K562 (cell line): ENCODE measurements at regions not wholly inside any gene's neighbourhood (a gene's known extent, or its start where the extent isn't known, plus 50 kb on each side); places are given as distances from the start of the nearest gene placed in this dataset.
A peak's percentile ranks its signal among the peaks of the same experiment; 100 is the strongest.

Experiments
- ATAC-seq: fragments of 200-7000 bp; cut with Tn5 transposase; 3 replicates; pipeline ENCODE4 v1.9.1; 2020; ENCODE audit warnings: moderate library complexity
- BruUV-seq: library from RNA; stranded (reverse); fragments of 400-500 nt; replicated peaks from 2 replicates; lab custom pipeline; 2021; lab: Mats Ljungman, UMichigan
- CTCF ChIA-PET: fragments of 300-600 bp; formaldehyde crosslinking; extraction: SDS; loops from one replicate; lab custom pipeline; 2021; ENCODE audit warnings: low intra/inter-chr PET ratio; lab: Yijun Ruan, JAX
- POLR2A ChIA-PET: fragments of 300-600, 350-650 bp; sonication (Branson Sonifier 250); formaldehyde crosslinking; extraction: SDS; loops from one replicate; lab custom pipeline; 2021; ENCODE audit warnings: antibody characterized with exemption, inconsistent platforms; lab: Yijun Ruan, JAX
- DNase-seq, 4 experiments: peaks; one replicate each; pipeline versions ENCODE4 v3.0.0 to v3.0.0-alpha.2; 2011 to 2018; ENCODE audit warnings: low spot score in 3 of 4, mixed read lengths in 3 of 4; ENCODE audit errors: extremely low read depth in 1 of 4
- FAIRE-seq: peaks from 2 replicates; lab custom pipeline; 2011; peaks lifted over from hg19 to GRCh38; lab: Jason Lieb, UNC
- H2AFZ ChIP-seq: 2 replicates; pipeline ENCODE4 v1.6.0; 2011; ENCODE audit warnings: low read depth, low read length, control low read depth, inconsistent platforms
- H3K27ac ChIP-seq: fragments of 200-600 bp; 3 replicates; pipeline ENCODE4 v1.8.0; 2011; ENCODE audit warnings: low read depth, mild to moderate bottlenecking, control low read depth, inconsistent platforms, low read length, moderate library complexity, mixed read lengths; ENCODE audit errors: extremely low read depth
- H3K27me3 ChIP-seq, 2 experiments: fragments of 300-600 bp in 1 of 2; 2 replicates in 1 of 2; 3 replicates in 1 of 2; pipeline versions ENCODE4 v1.6.0 to v1.8.0; 2011; ENCODE audit warnings: inconsistent platforms in 2 of 2, low read length in 2 of 2, mild to moderate bottlenecking in 1 of 2, mixed read lengths in 1 of 2, moderate library complexity in 1 of 2; ENCODE audit not compliant: control insufficient read depth in 2 of 2, insufficient read depth in 2 of 2
- H3K36me3 ChIP-seq: fragments of 300-600 bp; 3 replicates; pipeline ENCODE4 v1.8.0; 2011; ENCODE audit warnings: mild to moderate bottlenecking, low read length, inconsistent platforms; ENCODE audit not compliant: control insufficient read depth, insufficient read depth
- H3K4me1 ChIP-seq, 2 experiments: fragments of 200-600 bp in 1 of 2; replicated peaks in 1 of 2; 2 replicates in 1 of 2; 3 replicates in 1 of 2; pipeline versions ENCODE4 v1.5.1 to v1.8.0; 2011; ENCODE audit warnings: inconsistent platforms in 2 of 2, low read length in 2 of 2, mild to moderate bottlenecking in 1 of 2, mixed read lengths in 1 of 2, moderate library complexity in 1 of 2; ENCODE audit not compliant: control insufficient read depth in 2 of 2, insufficient read depth in 2 of 2
- H3K4me2 ChIP-seq: 2 replicates; pipeline ENCODE4 v1.6.1; 2011; ENCODE audit warnings: low read length, control low read depth, inconsistent platforms, mixed read lengths; ENCODE audit not compliant: insufficient read depth
- H3K4me3 ChIP-seq: fragments of 200-600 bp; sonication (generic), shearing (Covaris generic); 2 replicates; pipeline ENCODE4 v1.5.1; 2016; ENCODE audit warnings: control low read depth, inconsistent platforms
- H3K79me2 ChIP-seq: fragments of 200-600 bp; 3 replicates; pipeline ENCODE4 v1.8.0; 2011; ENCODE audit warnings: low read length, inconsistent platforms; ENCODE audit not compliant: control insufficient read depth, insufficient read depth
- H3K9ac ChIP-seq, 2 experiments: 2 replicates each; pipeline versions ENCODE4 v1.6.0 to v1.6.1; 2011; ENCODE audit warnings: low read depth in 2 of 2, low read length in 2 of 2, control low read depth in 1 of 2, inconsistent platforms in 1 of 2, mild to moderate bottlenecking in 1 of 2, mixed read lengths in 1 of 2; ENCODE audit not compliant: insufficient read depth in 1 of 2
- H3K9me1 ChIP-seq: one replicate; pipeline ENCODE4 v1.6.0; 2011; ENCODE audit warnings: inconsistent platforms, mild to moderate bottlenecking, low read length, moderate library complexity; ENCODE audit not compliant: control insufficient read depth, insufficient read depth
- H3K9me3 ChIP-seq: replicated peaks from 2 replicates; pipeline ENCODE4 v1.5.1; 2011; ENCODE audit warnings: low read depth, low read length, inconsistent platforms; ENCODE audit not compliant: control insufficient read depth, insufficient read depth
- H4K20me1 ChIP-seq: replicated peaks from 2 replicates; pipeline ENCODE4 v1.6.1; 2011; ENCODE audit warnings: low read length, inconsistent platforms, mixed read lengths; ENCODE audit not compliant: control insufficient read depth, insufficient read depth
- BACH1 ChIP-seq: fragments of 200-800 bp; sonication (Bioruptor generic); IDR thresholded peaks from 2 replicates; pipeline ENCODE4 v1.6.1; 2016; ENCODE audit warnings: missing genetic modification characterization, missing compliant biosample characterization
- CHD4 ChIP-seq: fragments of 200-600 bp; sonication (generic); IDR thresholded peaks from 3 replicates; pipeline ENCODE4 v1.6.1; 2012; ENCODE audit warnings: low read depth, mild to moderate bottlenecking, mixed read lengths, low read length, inconsistent platforms; ENCODE audit not compliant: insufficient read depth, insufficient replicate concordance, poor library complexity, severe bottlenecking
- MTA2 ChIP-seq: fragments of 450-650 bp; IDR thresholded peaks from 2 replicates; pipeline ENCODE4 v1.6.1; 2016; ENCODE audit warnings: low read depth
- NBN ChIP-seq: fragments of 450-650 bp; IDR thresholded peaks from 2 replicates; pipeline ENCODE4 v1.6.1; 2016; ENCODE audit warnings: low read depth, mild to moderate bottlenecking
- NFIC ChIP-seq: fragments of 450-650 bp; IDR thresholded peaks from 2 replicates; pipeline ENCODE4 v1.6.1; 2017; ENCODE audit warnings: mild to moderate bottlenecking, inconsistent platforms
- SMC3 ChIP-seq: conservative IDR thresholded peaks from 2 replicates; pipeline ENCODE4 v1.6.1; 2011; ENCODE audit warnings: low read depth, low read length, improper control_type of control experiment; ENCODE audit not compliant: insufficient read depth
- ZNF354B ChIP-seq: fragments of 250-450 bp; sonication (Bioruptor Pico); IDR thresholded peaks from 2 replicates; pipeline ENCODE4 v1.4.0; 2020
- ZNF785 ChIP-seq: fragments of 250-450 bp; sonication (Bioruptor Pico); IDR thresholded peaks from 2 replicates; pipeline ENCODE4 v1.4.0; 2020; ENCODE audit warnings: mild to moderate bottlenecking
- WGBS: fragments of 100-300 bp; shearing (Covaris generic); methylation state at CpG from one replicate; pipeline ENCODE4 v1.1.6; 2016; ENCODE audit warnings: low coverage, mixed read lengths; ENCODE audit not compliant: insufficient coverage; ENCODE audit errors: missing lambda C conversion rate; 5-methylcytosine and 5-hydroxymethylcytosine counted together
- in situ Hi-C: fragments of 300-500 bp; cut with MboI; formaldehyde crosslinking; loops from 4 replicates; pipeline ENCODE4 v1.15.0; 2018; ENCODE audit warnings: inconsistent platforms, mixed read lengths
- intact Hi-C: fragments of 100-400 bp; cut with micrococcal nuclease; formaldehyde crosslinking; loops from 2 replicates; pipeline ENCODE4 v1.14.2; 2022
- TF ChIP-seq, protein P1 (sequence below), 2 experiments: IDR thresholded peaks; 2 replicates each; pipeline ENCODE4 v1.6.1; 2011; ENCODE audit warnings: borderline replicate concordance in 1 of 2, control low read depth in 1 of 2, low read depth in 1 of 2, low read length in 1 of 2, mild to moderate bottlenecking in 1 of 2, mixed read lengths in 1 of 2, moderate library complexity in 1 of 2; ENCODE audit not compliant: insufficient read depth in 1 of 2, insufficient read length in 1 of 2, poor library complexity in 1 of 2, severe bottlenecking in 1 of 2; ENCODE audit errors: extremely low read depth in 1 of 2
- TF ChIP-seq, protein P2 (sequence below): fragments of 450-650 bp; IDR thresholded peaks from 2 replicates; pipeline ENCODE4 v1.6.1; 2016; ENCODE audit warnings: low read depth

- H3K4me1 ChIP-seq = peaks cover 50 to 77% of the 10 kb centered on the region in 2 experiments
- DNase-seq = peak in 3 of 4 experiments; percentile 48 to 59 (median 58)
- peak; percentile 57 for TF ChIP-seq NFIC
- no peak for TF ChIP-seq BACH1 (tag)
- no peak for TF ChIP-seq SMC3
- no peak for TF ChIP-seq ZNF354B (CRISPR knock-in tag)
- no peak for TF ChIP-seq MTA2
- peak; percentile 5 for TF ChIP-seq CHD4
- TF ChIP-seq, protein P1, sequence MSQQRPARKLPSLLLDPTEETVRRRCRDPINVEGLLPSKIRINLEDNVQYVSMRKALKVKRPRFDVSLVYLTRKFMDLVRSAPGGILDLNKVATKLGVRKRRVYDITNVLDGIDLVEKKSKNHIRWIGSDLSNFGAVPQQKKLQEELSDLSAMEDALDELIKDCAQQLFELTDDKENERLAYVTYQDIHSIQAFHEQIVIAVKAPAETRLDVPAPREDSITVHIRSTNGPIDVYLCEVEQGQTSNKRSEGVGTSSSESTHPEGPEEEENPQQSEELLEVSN (IDR thresholded peaks at IDR 0.05; ENCODE audit: borderline replicate concordance in 1 of 2, extremely low read depth in 1 of 2, insufficient read depth in 1 of 2, insufficient read length in 1 of 2, low read depth in 1 of 2, low read length in 1 of 2, poor library complexity in 1 of 2, severe bottlenecking in 1 of 2) = peak in 1 of 2 experiments; percentile 34
- TF ChIP-seq, protein P2, sequence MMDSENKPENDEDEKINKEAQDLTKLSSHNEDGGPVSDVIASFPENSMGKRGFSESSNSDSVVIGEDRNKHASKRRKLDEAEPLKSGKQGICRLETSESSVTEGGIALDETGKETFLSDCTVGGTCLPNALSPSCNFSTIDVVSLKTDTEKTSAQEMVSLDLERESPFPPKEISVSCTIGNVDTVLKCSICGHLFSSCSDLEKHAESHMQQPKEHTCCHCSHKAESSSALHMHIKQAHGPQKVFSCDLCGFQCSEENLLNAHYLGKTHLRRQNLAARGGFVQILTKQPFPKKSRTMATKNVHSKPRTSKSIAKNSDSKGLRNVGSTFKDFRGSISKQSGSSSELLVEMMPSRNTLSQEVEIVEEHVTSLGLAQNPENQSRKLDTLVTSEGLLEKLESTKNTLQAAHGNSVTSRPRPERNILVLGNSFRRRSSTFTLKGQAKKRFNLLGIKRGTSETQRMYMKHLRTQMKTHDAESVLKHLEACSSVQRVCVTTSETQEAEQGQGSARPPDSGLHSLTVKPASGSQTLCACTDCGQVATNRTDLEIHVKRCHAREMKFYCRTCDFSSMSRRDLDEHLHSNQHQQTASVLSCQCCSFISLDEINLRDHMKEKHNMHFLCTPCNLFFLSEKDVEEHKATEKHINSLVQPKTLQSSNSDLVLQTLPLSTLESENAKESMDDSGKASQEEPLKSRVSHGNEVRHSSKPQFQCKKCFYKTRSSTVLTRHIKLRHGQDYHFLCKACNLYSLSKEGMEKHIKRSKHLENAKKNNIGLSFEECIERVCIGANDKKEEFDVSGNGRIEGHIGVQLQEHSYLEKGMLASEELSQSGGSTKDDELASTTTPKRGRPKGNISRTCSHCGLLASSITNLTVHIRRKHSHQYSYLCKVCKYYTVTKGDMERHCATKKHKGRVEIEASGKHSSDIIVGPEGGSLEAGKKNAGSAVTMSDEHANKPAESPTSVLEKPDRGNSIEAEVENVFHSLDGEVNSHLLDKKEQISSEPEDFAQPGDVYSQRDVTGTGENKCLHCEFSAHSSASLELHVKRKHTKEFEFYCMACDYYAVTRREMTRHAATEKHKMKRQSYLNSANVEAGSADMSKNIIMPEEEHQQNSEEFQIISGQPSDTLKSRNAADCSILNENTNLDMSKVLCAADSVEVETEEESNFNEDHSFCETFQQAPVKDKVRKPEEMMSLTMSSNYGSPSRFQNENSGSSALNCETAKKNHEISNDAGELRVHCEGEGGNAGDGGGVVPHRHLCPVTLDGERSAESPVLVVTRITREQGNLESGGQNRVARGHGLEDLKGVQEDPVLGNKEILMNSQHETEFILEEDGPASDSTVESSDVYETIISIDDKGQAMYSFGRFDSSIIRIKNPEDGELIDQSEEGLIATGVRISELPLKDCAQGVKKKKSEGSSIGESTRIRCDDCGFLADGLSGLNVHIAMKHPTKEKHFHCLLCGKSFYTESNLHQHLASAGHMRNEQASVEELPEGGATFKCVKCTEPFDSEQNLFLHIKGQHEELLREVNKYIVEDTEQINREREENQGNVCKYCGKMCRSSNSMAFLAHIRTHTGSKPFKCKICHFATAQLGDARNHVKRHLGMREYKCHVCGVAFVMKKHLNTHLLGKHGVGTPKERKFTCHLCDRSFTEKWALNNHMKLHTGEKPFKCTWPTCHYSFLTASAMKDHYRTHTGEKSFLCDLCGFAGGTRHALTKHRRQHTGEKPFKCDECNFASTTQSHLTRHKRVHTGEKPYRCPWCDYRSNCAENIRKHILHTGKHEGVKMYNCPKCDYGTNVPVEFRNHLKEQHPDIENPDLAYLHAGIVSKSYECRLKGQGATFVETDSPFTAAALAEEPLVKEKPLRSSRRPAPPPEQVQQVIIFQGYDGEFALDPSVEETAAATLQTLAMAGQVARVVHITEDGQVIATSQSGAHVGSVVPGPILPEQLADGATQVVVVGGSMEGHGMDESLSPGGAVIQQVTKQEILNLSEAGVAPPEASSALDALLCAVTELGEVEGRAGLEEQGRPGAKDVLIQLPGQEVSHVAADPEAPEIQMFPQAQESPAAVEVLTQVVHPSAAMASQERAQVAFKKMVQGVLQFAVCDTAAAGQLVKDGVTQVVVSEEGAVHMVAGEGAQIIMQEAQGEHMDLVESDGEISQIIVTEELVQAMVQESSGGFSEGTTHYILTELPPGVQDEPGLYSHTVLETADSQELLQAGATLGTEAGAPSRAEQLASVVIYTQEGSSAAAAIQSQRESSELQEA = no peak
- TF ChIP-seq NBN = no peak
- TF ChIP-seq ZNF785 (CRISPR knock-in tag) = no peak
These were observed 227.4 kb upstream of the GSE1 start for GRCh38 chr16:85385463-85386331.

More at GRCh38 chr16:85385463-85386331, 227.4 kb upstream of the GSE1 start:
- peaks cover 7% of the 10 kb centered on the region for H4K20me1 ChIP-seq
- H2AFZ ChIP-seq = no peak overlapping the region
- intact Hi-C loops (no loop called here), in situ Hi-C loops (no loop called here)
- H3K4me3 ChIP-seq = no peak overlapping the region
- H3K4me2 ChIP-seq = no peak overlapping the region; the same call in 1 of the 2 replicates
- no TSS peak for BruUV-seq
- H3K9ac ChIP-seq = peak overlapping the region in 1 of 2 experiments; percentile 58; a peak in 2 of 4 replicates
- H3K79me2 ChIP-seq = peaks cover 3% of the 10 kb centered on the region; the same call in 1 of the 3 replicates
- H3K27me3 ChIP-seq = no peaks in the 10 kb centered on the region
- ATAC-seq (no peak), FAIRE-seq (no peak)
- CTCF ChIA-PET = no interaction called here
- no peaks in the 10 kb centered on the region for H3K36me3 ChIP-seq
- POLR2A ChIA-PET = interaction anchor here (0.5 to 1.3 kb wide), 3 partner anchors 17 to 150 kb away, joined by 3 read pairs; no protein-coding TSS in a partner anchor
- H3K27ac ChIP-seq = no peak overlapping the region
- WGBS = 59% methylated on average over 31 of the region's 32 CpGs
- no peaks in the 10 kb centered on the region for H3K9me1 ChIP-seq
- H3K9me3 ChIP-seq = 0 out of 2 replicates have a peak, but pooled peaks cover 2% of the 10 kb centered on the region
